ENCODE measurements at regions not wholly inside any gene's neighbourhood (a gene's known extent, or its start where the extent isn't known, plus 50 kb on each side); places are given as distances from the start of the nearest gene placed in this dataset.

- DNase-seq: peak; percentile 69
Measured at GRCh38 chr3:164539215-164539614, 539.1 kb downstream of the SI start.

- DNase-seq: no peak
Measured at GRCh38 chr3:164537485-164537884, 540.8 kb downstream of the SI start.

- DNase-seq: peak; percentile 82
Measured at GRCh38 chr3:164533275-164533674, 545.0 kb downstream of the SI start.

- DNase-seq: no peak
Measured at GRCh38 chr3:164526250-164526649, 552.0 kb downstream of the SI start.

GRCh38 chr3:164524201-164524600, 554.1 kb downstream of the SI start:
- no peak for DNase-seq

- no peak for DNase-seq
Measured at GRCh38 chr3:164522073-164522763, 556.1 kb downstream of the SI start.

GRCh38 chr3:164521644-164522043, 556.7 kb downstream of the SI start:
- no peak for DNase-seq

- no peak for DNase-seq
Measured at GRCh38 chr3:164521139-164521538, 557.2 kb downstream of the SI start.

- DNase-seq: no peak
Measured at GRCh38 chr3:164515256-164515655, 563.0 kb downstream of the SI start.

GRCh38 chr3:164514576-164514975, 563.7 kb downstream of the SI start:
- no peak for DNase-seq

- no peak for DNase-seq
Measured at GRCh38 chr3:164507886-164508285, 570.4 kb downstream of the SI start.

- no peak for DNase-seq
Measured at GRCh38 chr3:164498917-164499316, 579.4 kb downstream of the SI start.

- DNase-seq: no peak
Measured at GRCh38 chr3:164488893-164489292, 589.4 kb downstream of the SI start.

- DNase-seq: no peak
Measured at GRCh38 chr3:164486150-164486549, 592.1 kb downstream of the SI start.

GRCh38 chr3:164479978-164480377, 598.3 kb downstream of the SI start:
- DNase-seq: peak; percentile 9

- no peak for DNase-seq
Measured at GRCh38 chr3:164479406-164479805, 598.9 kb downstream of the SI start.

GRCh38 chr3:164478323-164478722, 600.0 kb downstream of the SI start:
- DNase-seq: no peak

- DNase-seq: no peak
Measured at GRCh38 chr3:164477403-164477802, 600.9 kb downstream of the SI start.

- DNase-seq: no peak
Measured at GRCh38 chr3:164476631-164477030, 601.7 kb downstream of the SI start.

GRCh38 chr3:164470471-164470870, 607.8 kb downstream of the SI start:
- no peak for DNase-seq

GRCh38 chr3:164468055-164468454, 610.2 kb downstream of the SI start:
- no peak for DNase-seq

GRCh38 chr3:164467007-164467406, 611.3 kb downstream of the SI start:
- DNase-seq: no peak

- no peak for DNase-seq
Measured at GRCh38 chr3:164465172-164465571, 613.1 kb downstream of the SI start.

- DNase-seq: no peak
Measured at GRCh38 chr3:164460851-164461250, 617.4 kb downstream of the SI start.

- DNase-seq: peak; percentile 29
Measured at GRCh38 chr3:164459521-164460151, 618.7 kb downstream of the SI start.
